ENCODE measurements at regions not wholly inside any gene's neighbourhood (a gene's known extent, or its start where the extent isn't known, plus 50 kb on each side); places are given as distances from the start of the nearest gene placed in this dataset.

- no peaks in the 10 kb centered on the region for H4K20me1 ChIP-seq (ENCODE audit: control insufficient read depth, extremely low read depth, insufficient read depth, low read length)
- H3K4me1 ChIP-seq (ENCODE audit: control insufficient read depth, extremely low read depth, insufficient read depth, low read length) = no peaks in the 10 kb centered on the region
- no peak overlapping the region for H2AFZ ChIP-seq (ENCODE audit: low read length)
- H3K27ac ChIP-seq (ENCODE audit: insufficient read depth, low read length) = no peak overlapping the region
- peak in 1 of 2 donors; percentile 38 for DNase-seq (ENCODE audit: low read depth in 2 of 2)
- H3K79me2 ChIP-seq (ENCODE audit: control insufficient read depth, insufficient read depth, low read length) = no peaks in the 10 kb centered on the region
- no peak overlapping the region for H3K4me3 ChIP-seq (replicated peaks in 1 of 4; ENCODE audit: control extremely low read depth in 1 of 4, insufficient read depth in 1 of 4, low read depth in 3 of 4, low read length in 4 of 4)
- no peaks in the 10 kb centered on the region for H3K9me3 ChIP-seq (ENCODE audit: control insufficient read depth, insufficient read depth, low read depth, low read length)
- H3K4me2 ChIP-seq (ENCODE audit: extremely low read depth, insufficient read depth, low read length) = no peak overlapping the region
- no peak overlapping the region for H3K9ac ChIP-seq (ENCODE audit: insufficient read depth, low read length)
- no peaks in the 10 kb centered on the region for H3K27me3 ChIP-seq (ENCODE audit: control insufficient read depth, insufficient read depth, low read length)
- TF ChIP-seq CTCF (conservative IDR thresholded peaks at IDR 0.05 in 1 of 2, IDR thresholded peaks at IDR 0.05 in 1 of 2; ENCODE audit: low read depth in 1 of 2, low read length in 2 of 2) (no peak), EZH2 (IDR thresholded peaks at IDR 0.05; ENCODE audit: low read length, missing control alignments) (no peak)
- H3K36me3 ChIP-seq (ENCODE audit: control insufficient read depth, insufficient read depth, low read length) = no peaks in the 10 kb centered on the region
Measured at GRCh38 chr1:87888446-87888845, 559.8 kb downstream of the LMO4 start.

GRCh38 chr1:87894062-87894461, 565.4 kb downstream of the LMO4 start:
- Histone ChIP-seq H3K9ac (ENCODE audit: insufficient read depth, low read length) (no peak overlapping the region), H4K20me1 (ENCODE audit: control insufficient read depth, extremely low read depth, insufficient read depth, low read length) (no peaks in the 10 kb centered on the region), H3K27ac (ENCODE audit: insufficient read depth, low read length) (no peak overlapping the region), H3K4me2 (ENCODE audit: extremely low read depth, insufficient read depth, low read length) (no peak overlapping the region), H3K27me3 (ENCODE audit: control insufficient read depth, insufficient read depth, low read length) (no peaks in the 10 kb centered on the region), H3K4me3 (replicated peaks in 1 of 4; ENCODE audit: control extremely low read depth in 1 of 4, insufficient read depth in 1 of 4, low read depth in 3 of 4, low read length in 4 of 4) (no peak overlapping the region), H2AFZ (ENCODE audit: low read length) (no peak overlapping the region), H3K79me2 (ENCODE audit: control insufficient read depth, insufficient read depth, low read length) (no peaks in the 10 kb centered on the region), H3K9me3 (ENCODE audit: control insufficient read depth, insufficient read depth, low read depth, low read length) (no peaks in the 10 kb centered on the region), H3K4me1 (ENCODE audit: control insufficient read depth, extremely low read depth, insufficient read depth, low read length) (no peaks in the 10 kb centered on the region), H3K36me3 (ENCODE audit: control insufficient read depth, insufficient read depth, low read length) (no peaks in the 10 kb centered on the region)
- TF ChIP-seq CTCF (conservative IDR thresholded peaks at IDR 0.05 in 1 of 2, IDR thresholded peaks at IDR 0.05 in 1 of 2; ENCODE audit: low read depth in 1 of 2, low read length in 2 of 2) = no peak
- no peak for TF ChIP-seq EZH2 (IDR thresholded peaks at IDR 0.05; ENCODE audit: low read length, missing control alignments)
- DNase-seq (ENCODE audit: low read depth in 2 of 2) = no peak

GRCh38 chr1:87897481-87897880, 568.8 kb downstream of the LMO4 start:
- H3K9me3 ChIP-seq (ENCODE audit: control insufficient read depth, insufficient read depth, low read depth, low read length) = no peaks in the 10 kb centered on the region
- no peaks in the 10 kb centered on the region for H3K36me3 ChIP-seq (ENCODE audit: control insufficient read depth, insufficient read depth, low read length)
- no peaks in the 10 kb centered on the region for H4K20me1 ChIP-seq (ENCODE audit: control insufficient read depth, extremely low read depth, insufficient read depth, low read length)
- DNase-seq (ENCODE audit: low read depth in 2 of 2) = no peak
- no peak overlapping the region for H3K27ac ChIP-seq (ENCODE audit: insufficient read depth, low read length)
- H3K9ac ChIP-seq (ENCODE audit: insufficient read depth, low read length) = no peak overlapping the region
- no peaks in the 10 kb centered on the region for H3K79me2 ChIP-seq (ENCODE audit: control insufficient read depth, insufficient read depth, low read length)
- H3K4me3 ChIP-seq (replicated peaks in 1 of 4; ENCODE audit: control extremely low read depth in 1 of 4, insufficient read depth in 1 of 4, low read depth in 3 of 4, low read length in 4 of 4) = no peak overlapping the region
- H3K4me2 ChIP-seq (ENCODE audit: extremely low read depth, insufficient read depth, low read length) = no peak overlapping the region
- H3K27me3 ChIP-seq (ENCODE audit: control insufficient read depth, insufficient read depth, low read length) = no peaks in the 10 kb centered on the region
- no peaks in the 10 kb centered on the region for H3K4me1 ChIP-seq (ENCODE audit: control insufficient read depth, extremely low read depth, insufficient read depth, low read length)
- H2AFZ ChIP-seq (ENCODE audit: low read length) = no peak overlapping the region
- TF ChIP-seq CTCF (conservative IDR thresholded peaks at IDR 0.05 in 1 of 2, IDR thresholded peaks at IDR 0.05 in 1 of 2; ENCODE audit: low read depth in 1 of 2, low read length in 2 of 2) (no peak), EZH2 (IDR thresholded peaks at IDR 0.05; ENCODE audit: low read length, missing control alignments) (no peak)

All from fibroblast of lung (primary cell).